WTC11 (cell line): ENCODE measurements at regions not wholly inside any gene's neighbourhood (a gene's known extent, or its start where the extent isn't known, plus 50 kb on each side); places are given as distances from the start of the nearest gene placed in this dataset.

Source experiments
- ATAC-seq: fragments of 200-7000 bp; cut with Tn5 transposase; 2 replicates; pipeline ENCODE4 v1.10.0; 2021; ENCODE audit warnings: mild to moderate bottlenecking, moderate library complexity
- CTCF ChIA-PET: fragments of 300-600 bp; sonication (Branson Sonifier 250); formaldehyde crosslinking; loops from one replicate; lab custom pipeline; 2021; ENCODE audit warnings: antibody characterized with exemption; lab: Charles Lee
- POLR2A ChIA-PET: fragments of 350-600 bp; sonication (Branson Sonifier 250); formaldehyde crosslinking; loops from one replicate; lab custom pipeline; 2021; ENCODE audit warnings: antibody characterized with exemption; lab: Charles Lee
- DNase-seq: peaks from one replicate; pipeline ENCODE4 v3.0.0; 2021; ENCODE audit warnings: low spot score
- H3K27ac Mint-ChIP-seq: 2 replicates; pipeline ENCODE4 v1.8.0; 2021; ENCODE audit warnings: mixed read lengths
- H3K27me3 Mint-ChIP-seq: 2 replicates; pipeline ENCODE4 v1.8.0; 2021; ENCODE audit warnings: low read depth, mild to moderate bottlenecking, moderate library complexity, mixed read lengths
- H3K36me3 Mint-ChIP-seq: 2 replicates; pipeline ENCODE4 v1.8.0; 2021; ENCODE audit warnings: mixed read lengths
- H3K4me1 Mint-ChIP-seq: 2 replicates; pipeline ENCODE4 v1.8.0; 2022; ENCODE audit warnings: mixed read lengths
- H3K4me3 Mint-ChIP-seq: 2 replicates; pipeline ENCODE4 v1.8.0; 2021; ENCODE audit warnings: mild to moderate bottlenecking, moderate library complexity, mixed read lengths
- H3K9me3 Mint-ChIP-seq: 2 replicates; pipeline ENCODE4 v1.8.0; 2021; ENCODE audit warnings: mixed read lengths
- CREM ChIP-seq: sonication (generic); formaldehyde crosslinking; IDR thresholded peaks from 2 replicates; pipeline ENCODE4 v1.8.1; 2022; ENCODE audit warnings: mild to moderate bottlenecking, missing genetic modification reagents, moderate library complexity
- CTCF ChIP-seq: fragments of 200-600 bp; IDR thresholded peaks from 2 replicates; pipeline ENCODE4 v1.8.0; 2022; ENCODE audit warnings: antibody characterized with exemption
- FOXP4 ChIP-seq: sonication (generic); formaldehyde crosslinking; IDR thresholded peaks from 2 replicates; pipeline ENCODE4 v1.8.0; 2022; ENCODE audit warnings: mild to moderate bottlenecking, missing genetic modification reagents
- SOX15 ChIP-seq: fragments of 250-450 bp; sonication (Bioruptor Pico); IDR thresholded peaks from 2 replicates; pipeline ENCODE4 v1.9.0; 2021; ENCODE audit warnings: mild to moderate bottlenecking
- SP1 ChIP-seq: sonication (generic); formaldehyde crosslinking; conservative IDR thresholded peaks from 2 replicates; pipeline ENCODE4 v1.8.1; 2022; ENCODE audit warnings: missing genetic modification reagents
- TEAD4 ChIP-seq: sonication (generic); formaldehyde crosslinking; IDR thresholded peaks from 2 replicates; pipeline ENCODE4 v1.8.0; 2022; ENCODE audit warnings: mild to moderate bottlenecking, missing genetic modification reagents
- ZNF671 ChIP-seq: fragments of 250-450 bp; sonication (Bioruptor Pico); IDR thresholded peaks from 2 replicates; pipeline ENCODE4 v1.8.0; 2021; ENCODE audit warnings: mild to moderate bottlenecking
- TF ChIP-seq, protein P1 (sequence below): sonication (generic); formaldehyde crosslinking; IDR thresholded peaks from 2 replicates; pipeline ENCODE4 v1.8.1; 2023; ENCODE audit warnings: mild to moderate bottlenecking, missing genetic modification reagents, borderline replicate concordance
- TF ChIP-seq, protein P2 (sequence below): fragments of 250-450 bp; sonication (Bioruptor Pico); IDR thresholded peaks from 2 replicates; pipeline ENCODE4 v1.8.0; 2021; ENCODE audit warnings: mild to moderate bottlenecking
- TF ChIP-seq, protein P3 (sequence below): sonication (generic); formaldehyde crosslinking; IDR thresholded peaks from 2 replicates; pipeline ENCODE4 v1.8.1; 2023; ENCODE audit warnings: mild to moderate bottlenecking, missing genetic modification reagents, moderate library complexity
- TF ChIP-seq, protein P4 (sequence below): fragments of 250-450 bp; sonication (Bioruptor Pico); conservative IDR thresholded peaks from 2 replicates; pipeline ENCODE4 v1.9.0; 2021; ENCODE audit warnings: mild to moderate bottlenecking

DNA sequence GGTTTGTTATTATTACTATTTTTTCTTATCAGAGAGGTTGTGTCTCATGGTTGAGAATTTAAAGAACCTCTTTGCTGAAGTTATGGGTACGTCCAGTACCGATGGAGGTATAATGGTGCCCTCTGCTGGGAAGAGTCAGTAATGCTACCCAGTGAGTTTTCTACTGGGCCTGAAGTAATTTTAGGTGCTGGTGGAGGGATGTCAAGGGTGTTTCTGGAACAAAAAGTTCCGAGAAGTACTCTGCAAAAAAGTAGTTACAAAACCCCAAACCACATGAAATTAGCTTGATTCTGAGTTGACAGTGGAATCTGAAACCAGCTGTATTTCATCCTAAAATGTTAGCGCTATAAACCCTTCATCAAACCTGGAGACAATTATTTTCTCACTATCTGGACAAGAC lies 102.5 kb upstream of the MID1 start:
- H3K27ac Mint-ChIP-seq = no peak overlapping the region
- ChIA-PET POLR2A (no interaction called here), CTCF (interaction anchor here (0.8 to 1.9 kb wide), 10 partner anchors 13 to 533 kb away, joined by 3 to 14 read pairs (median 4); no protein-coding TSS in a partner anchor)
- no peaks in the 10 kb centered on the region for H3K27me3 Mint-ChIP-seq
- DNase-seq = peak; percentile 67
- ATAC-seq = peak; percentile 75
- H3K4me1 Mint-ChIP-seq = peaks cover 15% of the 10 kb centered on the region
- no peaks in the 10 kb centered on the region for H3K9me3 Mint-ChIP-seq
- TF ChIP-seq, protein P1, sequence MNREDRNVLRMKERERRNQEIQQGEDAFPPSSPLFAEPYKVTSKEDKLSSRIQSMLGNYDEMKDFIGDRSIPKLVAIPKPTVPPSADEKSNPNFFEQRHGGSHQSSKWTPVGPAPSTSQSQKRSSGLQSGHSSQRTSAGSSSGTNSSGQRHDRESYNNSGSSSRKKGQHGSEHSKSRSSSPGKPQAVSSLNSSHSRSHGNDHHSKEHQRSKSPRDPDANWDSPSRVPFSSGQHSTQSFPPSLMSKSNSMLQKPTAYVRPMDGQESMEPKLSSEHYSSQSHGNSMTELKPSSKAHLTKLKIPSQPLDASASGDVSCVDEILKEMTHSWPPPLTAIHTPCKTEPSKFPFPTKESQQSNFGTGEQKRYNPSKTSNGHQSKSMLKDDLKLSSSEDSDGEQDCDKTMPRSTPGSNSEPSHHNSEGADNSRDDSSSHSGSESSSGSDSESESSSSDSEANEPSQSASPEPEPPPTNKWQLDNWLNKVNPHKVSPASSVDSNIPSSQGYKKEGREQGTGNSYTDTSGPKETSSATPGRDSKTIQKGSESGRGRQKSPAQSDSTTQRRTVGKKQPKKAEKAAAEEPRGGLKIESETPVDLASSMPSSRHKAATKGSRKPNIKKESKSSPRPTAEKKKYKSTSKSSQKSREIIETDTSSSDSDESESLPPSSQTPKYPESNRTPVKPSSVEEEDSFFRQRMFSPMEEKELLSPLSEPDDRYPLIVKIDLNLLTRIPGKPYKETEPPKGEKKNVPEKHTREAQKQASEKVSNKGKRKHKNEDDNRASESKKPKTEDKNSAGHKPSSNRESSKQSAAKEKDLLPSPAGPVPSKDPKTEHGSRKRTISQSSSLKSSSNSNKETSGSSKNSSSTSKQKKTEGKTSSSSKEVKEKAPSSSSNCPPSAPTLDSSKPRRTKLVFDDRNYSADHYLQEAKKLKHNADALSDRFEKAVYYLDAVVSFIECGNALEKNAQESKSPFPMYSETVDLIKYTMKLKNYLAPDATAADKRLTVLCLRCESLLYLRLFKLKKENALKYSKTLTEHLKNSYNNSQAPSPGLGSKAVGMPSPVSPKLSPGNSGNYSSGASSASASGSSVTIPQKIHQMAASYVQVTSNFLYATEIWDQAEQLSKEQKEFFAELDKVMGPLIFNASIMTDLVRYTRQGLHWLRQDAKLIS (CRISPR knock-in tag) = no peak
- TF ChIP-seq CTCF = peak; percentile 42
- TF ChIP-seq, all 79 proteins: peak for 1
- Mint-ChIP-seq H3K4me3 (no peak overlapping the region), H3K36me3 (no peaks in the 10 kb centered on the region)

DNA sequence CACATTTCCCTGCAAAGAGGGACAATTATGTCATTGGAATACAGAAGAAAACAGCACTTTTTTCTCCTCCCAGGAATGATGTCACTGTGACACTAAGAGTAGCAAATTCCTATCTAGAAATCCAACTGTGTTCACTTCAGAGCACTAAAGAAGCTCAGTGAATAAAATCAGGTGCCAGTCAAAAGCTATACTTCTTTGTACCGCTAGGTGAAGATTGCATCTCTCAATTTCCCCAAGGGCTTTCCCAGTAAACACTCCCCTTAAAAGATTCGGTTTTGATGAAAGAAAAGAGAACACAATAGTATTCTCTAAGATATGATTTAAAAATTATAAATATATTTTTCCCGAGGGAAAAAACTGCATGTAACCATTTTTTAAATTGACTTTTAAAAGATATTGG lies 104.7 kb upstream of the MID1 start:
- Mint-ChIP-seq H3K27me3 (no peaks in the 10 kb centered on the region), H3K36me3 (no peaks in the 10 kb centered on the region), H3K4me3 (no peak overlapping the region), H3K9me3 (no peaks in the 10 kb centered on the region), H3K27ac (no peak overlapping the region), H3K4me1 (peaks cover 29% of the 10 kb centered on the region)
- ChIA-PET CTCF (interaction anchor here (0.8 to 2.4 kb wide), 11 partner anchors 15 to 536 kb away, joined by 3 to 28 read pairs (median 4); partner anchors contain the start of gene MID1), POLR2A (no interaction called here)
- DNase-seq = no peak
- TF ChIP-seq CTCF = peak; percentile 21; the same call in 1 of the 2 replicates
- TF ChIP-seq SP1 (CRISPR knock-in tag) = no peak
- ATAC-seq = peak; percentile 53; the same call in 1 of the 2 replicates

- H3K27me3 Mint-ChIP-seq = no peaks in the 10 kb centered on the region
- H3K9me3 Mint-ChIP-seq = no peaks in the 10 kb centered on the region
- POLR2A ChIA-PET = no interaction called here
- H3K4me1 Mint-ChIP-seq = peaks cover 29% of the 10 kb centered on the region
- no peak for ATAC-seq
- no peak overlapping the region for H3K4me3 Mint-ChIP-seq
- no peak for TF ChIP-seq FOXP4
- H3K36me3 Mint-ChIP-seq = no peaks in the 10 kb centered on the region
- no peak overlapping the region for H3K27ac Mint-ChIP-seq
- DNase-seq = no peak
- CTCF ChIA-PET = interaction anchor here (0.7 to 1.6 kb wide), 2 partner anchors 244 to 536 kb away, joined by 4 to 5 read pairs; no protein-coding TSS in a partner anchor
Observed at GRCh38 chrX:10726647-10727046, 106.3 kb upstream of the MID1 start.

- H3K4me3 Mint-ChIP-seq = no peak overlapping the region
- ChIA-PET CTCF (interaction anchor here (0.5 kb wide), 1 partner anchor 29 kb away, joined by 4 read pairs; no protein-coding TSS in a partner anchor), POLR2A (no interaction called here)
- no peaks in the 10 kb centered on the region for H3K9me3 Mint-ChIP-seq
- H3K4me1 Mint-ChIP-seq = peaks cover 22% of the 10 kb centered on the region
- ATAC-seq (peak; percentile 52), DNase-seq (no peak)
- no peaks in the 10 kb centered on the region for H3K36me3 Mint-ChIP-seq
- no peak overlapping the region; the same call in 1 of the 2 replicates for H3K27ac Mint-ChIP-seq
- H3K27me3 Mint-ChIP-seq = no peaks in the 10 kb centered on the region
- no peak for TF ChIP-seq TEAD4 (CRISPR knock-in tag)
- no peak for TF ChIP-seq ZNF671 (CRISPR knock-in tag)
- TF ChIP-seq, protein P2, sequence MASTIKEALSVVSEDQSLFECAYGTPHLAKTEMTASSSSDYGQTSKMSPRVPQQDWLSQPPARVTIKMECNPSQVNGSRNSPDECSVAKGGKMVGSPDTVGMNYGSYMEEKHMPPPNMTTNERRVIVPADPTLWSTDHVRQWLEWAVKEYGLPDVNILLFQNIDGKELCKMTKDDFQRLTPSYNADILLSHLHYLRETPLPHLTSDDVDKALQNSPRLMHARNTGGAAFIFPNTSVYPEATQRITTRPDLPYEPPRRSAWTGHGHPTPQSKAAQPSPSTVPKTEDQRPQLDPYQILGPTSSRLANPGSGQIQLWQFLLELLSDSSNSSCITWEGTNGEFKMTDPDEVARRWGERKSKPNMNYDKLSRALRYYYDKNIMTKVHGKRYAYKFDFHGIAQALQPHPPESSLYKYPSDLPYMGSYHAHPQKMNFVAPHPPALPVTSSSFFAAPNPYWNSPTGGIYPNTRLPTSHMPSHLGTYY (CRISPR knock-in tag) = no peak
- TF ChIP-seq, protein P3, sequence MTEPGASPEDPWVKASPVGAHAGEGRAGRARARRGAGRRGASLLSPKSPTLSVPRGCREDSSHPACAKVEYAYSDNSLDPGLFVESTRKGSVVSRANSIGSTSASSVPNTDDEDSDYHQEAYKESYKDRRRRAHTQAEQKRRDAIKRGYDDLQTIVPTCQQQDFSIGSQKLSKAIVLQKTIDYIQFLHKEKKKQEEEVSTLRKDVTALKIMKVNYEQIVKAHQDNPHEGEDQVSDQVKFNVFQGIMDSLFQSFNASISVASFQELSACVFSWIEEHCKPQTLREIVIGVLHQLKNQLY (CRISPR knock-in tag) = no peak
- TF ChIP-seq, protein P4, sequence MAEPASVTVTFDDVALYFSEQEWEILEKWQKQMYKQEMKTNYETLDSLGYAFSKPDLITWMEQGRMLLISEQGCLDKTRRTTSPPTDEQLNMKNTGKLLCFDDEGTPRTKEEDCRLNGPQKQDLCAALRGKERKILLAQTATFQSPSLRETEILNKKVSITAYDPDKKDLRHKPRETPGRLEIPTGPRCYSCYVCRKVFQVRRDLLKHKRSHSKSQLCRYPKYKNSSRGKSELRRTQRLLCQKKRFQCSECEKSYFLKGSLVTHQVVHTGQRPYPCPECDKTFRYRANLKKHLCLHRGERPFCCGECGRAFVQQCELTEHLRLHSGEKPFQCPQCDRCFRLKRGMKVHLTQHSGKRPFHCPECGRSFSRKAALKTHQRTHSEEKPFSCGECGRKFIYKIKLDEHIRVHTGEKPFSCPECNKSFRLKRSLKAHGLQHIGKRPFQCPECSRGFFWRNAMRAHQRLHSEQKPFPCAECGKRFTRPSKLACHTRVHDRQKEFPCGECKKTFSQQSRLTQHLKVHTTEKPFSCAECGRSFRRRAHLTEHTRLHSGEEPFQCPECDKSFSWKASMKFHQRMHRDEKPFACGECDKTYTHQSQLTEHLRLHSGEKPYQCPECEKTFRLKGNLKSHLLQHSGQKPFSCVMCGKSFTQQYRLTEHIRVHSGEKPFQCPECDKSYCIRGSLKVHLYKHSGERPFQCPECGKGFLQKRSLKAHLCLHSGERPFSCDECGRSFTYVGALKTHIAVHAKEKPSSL = no peak
- no peak for TF ChIP-seq CREM (CRISPR knock-in tag)
- no peak for TF ChIP-seq SOX15 (CRISPR knock-in tag)
Observed at GRCh38 chrX:10728806-10729389, 108.5 kb upstream of the MID1 start.
